GM12872 (cell line): ENCODE measurements at regions not wholly inside any gene's neighbourhood (a gene's known extent, or its start where the extent isn't known, plus 50 kb on each side); places are given as distances from the start of the nearest gene placed in this dataset.

Experiments used
- TF ChIP-seq, protein P1 (sequence below): IDR thresholded peaks from 3 replicates; pipeline ENCODE4 v1.5.1; 2011; ENCODE audit warnings: low read depth, mild to moderate bottlenecking, low read length, moderate library complexity; ENCODE audit not compliant: insufficient read depth

DNA sequence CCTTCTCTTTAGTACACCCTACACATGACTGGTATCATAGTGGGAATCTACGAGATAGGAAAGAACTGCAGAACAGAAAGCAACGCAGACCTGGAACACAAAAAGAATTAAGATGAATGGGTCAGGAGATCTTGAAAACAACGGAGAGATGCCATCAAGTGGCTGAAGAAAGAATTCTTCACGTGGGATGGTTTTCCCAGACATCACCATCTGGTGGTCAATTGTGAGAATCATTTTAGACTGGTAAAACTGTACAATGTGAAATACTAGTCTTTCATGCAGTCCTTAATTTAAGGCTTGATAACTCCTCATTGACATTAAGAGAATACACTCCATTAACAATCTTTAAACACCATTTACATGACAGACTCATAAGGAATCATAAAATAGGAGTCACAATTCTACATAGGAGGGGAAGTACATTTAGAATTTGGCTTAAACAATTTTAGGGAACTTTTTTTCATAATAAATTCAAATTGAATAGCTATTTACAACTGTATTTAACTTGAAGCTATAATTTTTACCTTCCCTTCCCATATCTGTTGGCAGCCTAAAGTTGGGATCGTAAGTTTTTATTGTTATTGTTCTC, 128.4 kb upstream of the TRPM3 start:
- TF ChIP-seq, protein P1, sequence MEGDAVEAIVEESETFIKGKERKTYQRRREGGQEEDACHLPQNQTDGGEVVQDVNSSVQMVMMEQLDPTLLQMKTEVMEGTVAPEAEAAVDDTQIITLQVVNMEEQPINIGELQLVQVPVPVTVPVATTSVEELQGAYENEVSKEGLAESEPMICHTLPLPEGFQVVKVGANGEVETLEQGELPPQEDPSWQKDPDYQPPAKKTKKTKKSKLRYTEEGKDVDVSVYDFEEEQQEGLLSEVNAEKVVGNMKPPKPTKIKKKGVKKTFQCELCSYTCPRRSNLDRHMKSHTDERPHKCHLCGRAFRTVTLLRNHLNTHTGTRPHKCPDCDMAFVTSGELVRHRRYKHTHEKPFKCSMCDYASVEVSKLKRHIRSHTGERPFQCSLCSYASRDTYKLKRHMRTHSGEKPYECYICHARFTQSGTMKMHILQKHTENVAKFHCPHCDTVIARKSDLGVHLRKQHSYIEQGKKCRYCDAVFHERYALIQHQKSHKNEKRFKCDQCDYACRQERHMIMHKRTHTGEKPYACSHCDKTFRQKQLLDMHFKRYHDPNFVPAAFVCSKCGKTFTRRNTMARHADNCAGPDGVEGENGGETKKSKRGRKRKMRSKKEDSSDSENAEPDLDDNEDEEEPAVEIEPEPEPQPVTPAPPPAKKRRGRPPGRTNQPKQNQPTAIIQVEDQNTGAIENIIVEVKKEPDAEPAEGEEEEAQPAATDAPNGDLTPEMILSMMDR, result peak; percentile 64

GRCh38 chr9:71245651-71246050, 124.2 kb upstream of the TRPM3 start:
- TF ChIP-seq, protein P1, result no peak

GRCh38 chr9:71243951-71244350, 122.5 kb upstream of the TRPM3 start:
- TF ChIP-seq, protein P1, result no peak

- TF ChIP-seq, protein P1, result no peak
Measured at GRCh38 chr9:71242081-71242480, 120.7 kb upstream of the TRPM3 start.

DNA sequence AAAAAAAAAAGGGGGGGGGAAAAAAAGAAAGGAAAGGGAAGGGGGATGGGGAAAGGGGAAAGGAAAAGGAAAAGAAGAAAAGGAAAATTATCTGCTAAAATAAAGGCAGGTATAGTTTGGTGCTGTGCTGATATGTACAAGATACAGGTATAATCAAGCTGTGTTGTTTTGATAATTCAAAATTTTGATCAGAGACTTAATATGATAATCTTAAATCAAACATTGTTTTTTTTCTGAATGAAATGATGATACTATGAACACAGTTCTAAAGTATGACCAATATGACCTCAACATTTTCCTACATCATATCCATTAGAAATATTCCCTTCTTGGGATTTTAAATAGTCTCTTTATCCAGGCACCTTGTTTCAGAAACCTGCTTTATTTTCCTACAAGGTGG, 115.6 kb upstream of the TRPM3 start:
- TF ChIP-seq, protein P1, result no peak

- TF ChIP-seq, protein P1, result no peak
Measured at GRCh38 chr9:71233646-71234045, 112.2 kb upstream of the TRPM3 start.

DNA sequence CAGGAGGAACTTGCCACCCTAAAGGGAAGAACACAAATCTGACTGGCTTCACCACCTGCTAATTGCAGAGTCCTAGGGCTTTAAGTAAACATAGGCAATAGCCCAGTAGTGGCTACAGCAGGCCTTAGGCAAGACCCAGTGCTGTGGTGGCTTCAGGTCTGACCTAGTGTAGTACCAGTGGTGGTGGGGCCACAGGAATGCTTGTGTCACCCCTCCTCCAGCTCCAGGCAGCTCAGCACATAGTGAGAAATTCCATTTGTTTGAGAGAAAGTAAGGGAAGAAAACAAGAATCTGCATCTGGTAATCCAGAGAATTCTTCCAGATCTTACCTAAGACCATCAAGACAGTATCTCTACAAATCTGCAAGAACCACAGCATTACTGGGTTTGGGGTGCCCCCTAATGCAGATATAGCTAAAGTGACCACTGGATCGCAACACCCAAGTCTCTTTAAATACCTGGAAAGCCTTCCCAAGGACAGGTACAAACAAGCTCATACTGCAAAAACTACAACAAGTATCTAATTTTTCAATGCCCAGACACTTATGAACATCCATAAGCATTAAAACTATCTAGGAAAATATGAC, 102.6 kb upstream of the TRPM3 start:
- TF ChIP-seq, protein P1, result no peak
